Peyer's patch (tissue), 4 donors: ENCODE measurements at regions not wholly inside any gene's neighbourhood (a gene's known extent, or its start where the extent isn't known, plus 50 kb on each side); places are given as distances from the start of the nearest gene placed in this dataset.

Experiments used
- CTCF ChIP-seq, 6 experiments: fragments of 450-650 bp in 4 of 6; fragments of 200-600 bp in 2 of 6; sonication (generic) in 1 of 6; IDR thresholded peaks; one replicate each; pipeline ENCODE4 v1.5.1; 2017 to 2019; ENCODE audit warnings: antibody characterized with exemption in 6 of 6, mild to moderate bottlenecking in 3 of 6, moderate library complexity in 1 of 6
- POLR2A ChIP-seq, 2 donors: fragments of 450-650 bp; IDR thresholded peaks; one replicate each; pipeline ENCODE4 v1.5.1; 2017; ENCODE audit warnings: antibody characterized with exemption in 2 of 2, mild to moderate bottlenecking in 2 of 2, moderate library complexity in 2 of 2

- TF ChIP-seq CTCF (IDR thresholded peaks at IDR 0.05) = no peak
- TF ChIP-seq POLR2A (IDR thresholded peaks at IDR 0.05) = no peak
Observed at GRCh38 chr13:42498521-42498920, 75.4 kb upstream of the TNFSF11 start.
